RWPE2 (cell line): ENCODE measurements at regions not wholly inside any gene's neighbourhood (a gene's known extent, or its start where the extent isn't known, plus 50 kb on each side); places are given as distances from the start of the nearest gene placed in this dataset.

ENCODE experiments used
- ATAC-seq: fragments of 200-7000 bp; cut with Tn5 transposase; 3 replicates; pipeline ENCODE4 v1.9.1; 2021; ENCODE audit warnings: low read depth
- DNase-seq: peaks from one replicate; pipeline ENCODE4 v3.0.0-alpha.2; 2020; ENCODE audit warnings: low spot score
- H3K27ac ChIP-seq: fragments of 450-650 bp; 2 replicates; pipeline ENCODE4 v1.5.1; 2017; ENCODE audit warnings: mild to moderate bottlenecking; ENCODE audit not compliant: poor library complexity, severe bottlenecking
- H3K27me3 ChIP-seq: fragments of 250-450 bp; sonication (Bioruptor Pico); 2 replicates; pipeline ENCODE4 v1.5.1; 2021; ENCODE audit warnings: mild to moderate bottlenecking, moderate library complexity; ENCODE audit not compliant: insufficient read depth, poor library complexity, severe bottlenecking
- H3K36me3 ChIP-seq: fragments of 250-450 bp; sonication (Bioruptor Pico); 2 replicates; pipeline ENCODE4 v1.5.1; 2020; ENCODE audit warnings: low read depth, mild to moderate bottlenecking, moderate library complexity
- H3K4me1 ChIP-seq: fragments of 250-450 bp; sonication (Bioruptor Pico); 2 replicates; pipeline ENCODE4 v1.5.1; 2021; ENCODE audit warnings: mild to moderate bottlenecking, moderate library complexity; ENCODE audit not compliant: insufficient read depth, poor library complexity, severe bottlenecking
- H3K4me3 ChIP-seq: fragments of 250-450 bp; sonication (Bioruptor Pico); 2 replicates; pipeline ENCODE4 v1.5.1; 2021; ENCODE audit warnings: mild to moderate bottlenecking, moderate library complexity; ENCODE audit not compliant: severe bottlenecking
- H3K9me3 ChIP-seq: fragments of 250-450 bp; sonication (Bioruptor Pico); 2 replicates; pipeline ENCODE4 v1.5.1; 2021; ENCODE audit warnings: mild to moderate bottlenecking, moderate library complexity; ENCODE audit not compliant: severe bottlenecking
- CTCF ChIP-seq: fragments of 450-650 bp; IDR thresholded peaks from one replicate; pipeline ENCODE4 v1.5.1; 2017; ENCODE audit warnings: mild to moderate bottlenecking, moderate library complexity; ENCODE audit not compliant: poor library complexity, severe bottlenecking

- Histone ChIP-seq H3K27me3 (no peaks in the 10 kb centered on the region), H3K27ac (peak overlapping the region; percentile 47), H3K4me1 (peaks cover 18% of the 10 kb centered on the region), H3K36me3 (no peaks in the 10 kb centered on the region), H3K9me3 (no peaks in the 10 kb centered on the region), H3K4me3 (no peak overlapping the region)
- peak; percentile 46; the same call in 2 of the 3 replicates for ATAC-seq
- no peak for TF ChIP-seq CTCF
- DNase-seq: no peak
Observed at GRCh38 chr12:76219806-76220205, 128.4 kb downstream of the BBS10 start.

- Histone ChIP-seq H3K4me3 (no peak overlapping the region), H3K36me3 (no peaks in the 10 kb centered on the region), H3K27ac (no peak overlapping the region), H3K4me1 (peaks cover 18% of the 10 kb centered on the region), H3K9me3 (no peaks in the 10 kb centered on the region), H3K27me3 (no peaks in the 10 kb centered on the region)
- ATAC-seq (no peak), DNase-seq (no peak)
- TF ChIP-seq CTCF: no peak
Observed at GRCh38 chr12:76216585-76217472, 131.4 kb downstream of the BBS10 start.

GRCh38 chr12:76208129-76208528 lies 123.6 kb upstream of the NAP1L1 start:
- no peak for TF ChIP-seq CTCF
- Histone ChIP-seq H3K27me3 (no peaks in the 10 kb centered on the region), H3K9me3 (no peaks in the 10 kb centered on the region), H3K4me1 (no peaks in the 10 kb centered on the region), H3K4me3 (no peak overlapping the region), H3K36me3 (no peaks in the 10 kb centered on the region), H3K27ac (no peak overlapping the region)
- no peak for ATAC-seq
- DNase-seq: no peak

- Histone ChIP-seq H3K4me3 (no peak overlapping the region), H3K9me3 (no peaks in the 10 kb centered on the region), H3K27me3 (no peaks in the 10 kb centered on the region), H3K4me1 (no peaks in the 10 kb centered on the region), H3K27ac (no peak overlapping the region), H3K36me3 (no peaks in the 10 kb centered on the region)
- ATAC-seq: no peak
- TF ChIP-seq CTCF: no peak
- no peak for DNase-seq
Observed at GRCh38 chr12:76206677-76207072, 122.2 kb upstream of the NAP1L1 start.
